HG03442 (cell line): ENCODE measurements at regions not wholly inside any gene's neighbourhood (a gene's known extent, or its start where the extent isn't known, plus 50 kb on each side); places are given as distances from the start of the nearest gene placed in this dataset.

Source experiments
- ATAC-seq: cut with Tn5 transposase; IDR thresholded peaks from one replicate; pipeline ENCODE4 v1.9.1; 2021; ENCODE audit warnings: mild to moderate bottlenecking, moderate library complexity; ENCODE audit not compliant: unreplicated experiment

GRCh38 chr4:128502818-128503527 is 215.4 kb upstream of the PGRMC2 start:
- ATAC-seq, result no peak

DNA sequence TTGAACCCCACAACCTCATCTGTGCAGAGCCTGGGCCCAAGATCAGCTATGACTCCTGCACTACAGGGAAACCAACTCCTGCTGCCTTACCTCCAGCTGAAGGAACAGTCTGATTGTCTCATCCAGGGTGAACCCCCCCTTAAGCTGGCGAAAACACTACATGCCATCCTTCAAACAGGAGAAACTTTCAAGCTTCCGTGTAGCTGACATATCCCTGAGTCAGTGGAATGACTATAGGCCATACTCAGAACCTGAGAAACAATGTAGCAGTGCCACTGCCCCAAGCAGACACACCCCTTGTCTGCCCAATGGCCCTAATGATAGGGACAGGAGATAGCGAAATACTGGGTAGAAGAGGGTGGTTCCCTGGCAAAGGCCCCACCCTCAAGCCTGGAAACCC is 213.6 kb upstream of the PGRMC2 start:
- no peak for ATAC-seq

DNA sequence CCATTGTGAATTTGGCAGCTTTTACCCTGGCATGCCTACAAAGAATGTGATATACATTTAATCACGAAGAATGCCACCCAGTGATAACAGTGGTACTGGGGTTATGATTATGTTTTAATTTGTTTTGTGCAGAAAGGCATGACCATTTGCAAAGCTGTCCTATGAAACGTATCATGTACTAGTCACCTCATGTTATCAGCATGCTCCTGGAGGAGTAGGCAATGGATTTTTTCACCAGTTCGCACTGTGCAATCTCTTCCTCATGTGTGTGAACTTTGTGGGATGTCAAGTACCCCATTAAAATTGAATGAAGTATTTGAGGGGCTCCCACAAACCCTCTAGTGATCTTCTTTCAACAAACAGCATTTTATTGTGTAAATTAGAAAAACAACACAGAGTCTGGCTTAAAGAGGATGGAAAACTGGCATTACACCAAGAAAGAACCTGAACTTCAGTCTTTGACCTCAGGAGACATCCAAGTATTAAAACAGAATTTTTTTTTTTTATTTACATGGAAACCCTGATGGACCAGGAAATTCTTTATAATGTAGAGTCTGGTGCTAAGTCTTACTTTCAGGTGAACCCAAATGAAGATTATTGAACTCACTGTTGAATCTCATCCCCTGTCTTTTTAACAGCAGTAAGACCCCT is 200.6 kb upstream of the PGRMC2 start:
- ATAC-seq, result no peak

- ATAC-seq, result no peak
Observed at GRCh38 chr4:128484896-128485295, 197.3 kb upstream of the PGRMC2 start.

GRCh38 chr4:128483816-128484215 is 196.2 kb upstream of the PGRMC2 start:
- no peak for ATAC-seq

DNA sequence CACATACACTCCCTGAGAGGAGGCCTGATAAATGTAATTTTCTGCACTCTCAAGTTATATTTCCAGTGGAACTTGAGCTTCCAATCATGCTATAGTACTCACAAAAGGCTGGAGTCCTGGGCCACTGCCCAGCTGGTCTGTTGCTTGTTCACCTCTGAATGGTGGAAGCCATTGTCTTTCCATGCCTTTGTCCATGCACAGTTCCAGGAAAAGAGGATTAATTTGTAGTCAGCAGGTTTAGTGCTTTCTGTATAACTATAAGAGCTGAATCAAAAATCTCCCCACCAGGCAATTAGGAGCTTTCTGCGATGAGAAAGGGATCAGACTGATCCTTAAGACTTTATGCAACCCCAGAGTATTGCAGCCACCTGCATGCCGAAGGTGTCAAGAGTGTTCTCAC is 195.4 kb upstream of the PGRMC2 start:
- no peak for ATAC-seq

DNA sequence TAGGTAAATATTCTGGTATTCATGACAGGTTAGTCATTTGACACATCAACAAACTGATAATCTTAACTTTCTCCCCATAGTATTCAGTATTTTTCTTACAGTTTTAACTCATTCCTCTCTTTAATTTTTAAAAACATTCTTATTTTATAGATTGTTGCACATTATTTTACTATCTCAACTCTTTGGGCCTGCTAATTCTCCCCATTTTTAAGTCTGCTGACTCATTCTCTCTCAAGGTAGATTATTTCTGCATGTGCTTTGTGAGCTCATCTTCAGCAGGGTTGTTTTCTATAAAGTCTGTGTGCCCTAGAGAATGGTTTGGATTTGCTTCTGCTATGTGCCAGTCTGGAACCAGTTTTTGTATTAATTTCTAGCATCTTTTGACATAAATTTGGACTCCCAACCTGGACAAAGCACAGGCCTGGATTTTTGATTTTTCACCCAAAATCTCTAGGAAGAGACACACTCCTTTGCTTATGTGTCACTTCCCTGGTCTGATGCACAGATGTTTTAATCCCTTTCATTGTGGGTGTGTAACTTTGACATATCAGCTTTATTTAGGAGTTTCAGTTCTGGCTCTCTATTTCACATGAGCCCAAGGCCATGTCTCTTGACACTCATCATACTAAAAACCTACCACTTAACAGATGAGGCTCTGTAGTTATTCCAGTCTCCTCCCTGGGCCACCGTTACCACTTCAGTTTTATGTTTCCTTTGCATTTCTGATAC is 194.3 kb upstream of the PGRMC2 start:
- no peak for ATAC-seq

- ATAC-seq, result no peak
Observed at GRCh38 chr4:128480945-128481344, 193.3 kb upstream of the PGRMC2 start.

- ATAC-seq, result no peak
Observed at GRCh38 chr4:128477540-128477939, 189.9 kb upstream of the PGRMC2 start.

GRCh38 chr4:128475597-128475996 is 188.0 kb upstream of the PGRMC2 start:
- no peak for ATAC-seq

DNA sequence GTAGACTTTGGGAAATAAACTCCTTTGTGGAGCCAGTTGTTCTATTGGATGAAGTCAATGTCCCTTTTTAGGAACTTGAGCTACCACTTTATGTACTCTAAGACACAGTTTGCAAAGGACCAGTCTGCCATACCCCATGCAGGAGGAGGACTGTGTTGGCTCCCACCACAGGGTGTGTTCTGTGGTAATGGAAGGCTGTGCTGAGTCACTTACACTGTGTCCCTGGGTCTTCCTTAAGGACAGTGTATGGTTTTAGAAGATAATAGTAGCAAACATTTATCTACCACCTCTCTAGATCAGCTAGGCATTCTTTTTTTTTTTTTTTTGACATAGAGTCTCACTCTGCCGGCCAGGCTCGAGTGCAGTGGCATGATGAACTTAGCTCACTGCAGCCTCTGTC is 184.0 kb upstream of the PGRMC2 start:
- no peak for ATAC-seq

DNA sequence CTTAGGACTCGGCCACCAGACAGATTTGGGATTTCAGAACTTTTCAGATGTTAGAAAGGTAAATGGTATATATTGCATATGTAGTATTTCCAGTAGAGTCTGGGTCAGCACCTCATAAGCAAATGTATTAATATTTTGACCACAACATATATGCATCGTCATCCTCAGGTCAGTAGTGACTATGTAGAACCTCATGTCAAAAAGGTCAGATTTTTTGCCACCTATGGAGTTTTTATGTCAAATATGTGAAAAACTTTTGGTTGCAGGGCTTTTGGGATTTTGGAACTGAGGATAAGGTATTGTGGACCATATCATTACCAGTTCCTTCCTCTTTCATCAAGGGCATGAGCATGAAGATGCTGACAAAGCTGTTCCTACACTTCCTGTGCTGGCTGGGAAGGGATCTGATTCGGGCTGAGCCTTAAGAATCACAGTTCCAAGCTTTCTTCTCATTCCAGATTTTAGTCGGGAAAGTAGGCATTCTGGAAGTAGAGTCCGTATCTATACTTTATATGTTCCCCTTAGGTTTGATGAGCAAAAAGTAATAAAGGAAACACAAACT is 183.0 kb upstream of the PGRMC2 start:
- ATAC-seq, result no peak

- ATAC-seq, result no peak
Observed at GRCh38 chr4:128468123-128468989, 180.7 kb upstream of the PGRMC2 start.

DNA sequence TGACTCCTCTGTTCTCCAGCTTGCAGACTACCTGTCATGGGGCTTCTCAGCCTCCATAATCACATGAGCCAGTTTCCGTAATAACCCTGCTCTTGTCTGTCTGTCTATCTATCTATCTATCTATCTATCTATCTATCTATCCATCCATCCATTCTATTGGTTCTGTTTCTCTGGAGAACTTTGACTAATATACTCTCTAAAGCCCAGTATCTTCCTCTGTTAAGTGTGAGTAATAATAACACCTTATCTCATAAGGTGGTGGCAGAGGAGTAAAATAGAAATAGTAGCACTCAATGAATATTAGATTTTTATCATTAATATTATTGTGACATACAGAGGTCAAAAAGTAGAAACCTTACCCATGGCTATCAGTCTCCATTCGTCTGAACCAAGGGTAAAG is 177.9 kb upstream of the PGRMC2 start:
- no peak for ATAC-seq

GRCh38 chr4:128463006-128463405 is 175.4 kb upstream of the PGRMC2 start:
- no peak for ATAC-seq

GRCh38 chr4:128462103-128462783 is 174.6 kb upstream of the PGRMC2 start:
- ATAC-seq, result no peak

- peak; percentile 87 for ATAC-seq
Observed at GRCh38 chr4:128461291-128462102, 173.9 kb upstream of the PGRMC2 start.

DNA sequence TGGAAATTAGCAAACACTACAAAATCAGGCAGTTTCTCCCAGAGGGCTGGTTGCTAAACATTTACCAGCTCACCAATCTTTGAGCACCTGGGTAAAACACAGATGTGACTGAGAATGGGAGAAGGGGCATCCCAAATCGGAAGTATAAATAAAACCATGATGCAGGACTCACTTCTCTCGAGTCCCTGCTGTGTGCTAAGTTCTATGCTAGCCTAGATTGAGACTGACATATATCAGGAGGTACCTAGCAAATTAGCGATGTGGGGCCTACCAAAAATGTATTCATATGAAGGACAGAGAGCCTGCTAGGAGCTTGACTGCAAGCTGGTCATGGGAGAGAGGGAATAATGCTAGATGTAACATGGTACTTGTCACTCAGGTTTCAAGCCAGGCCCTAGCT is 171.9 kb upstream of the PGRMC2 start:
- no peak for ATAC-seq

DNA sequence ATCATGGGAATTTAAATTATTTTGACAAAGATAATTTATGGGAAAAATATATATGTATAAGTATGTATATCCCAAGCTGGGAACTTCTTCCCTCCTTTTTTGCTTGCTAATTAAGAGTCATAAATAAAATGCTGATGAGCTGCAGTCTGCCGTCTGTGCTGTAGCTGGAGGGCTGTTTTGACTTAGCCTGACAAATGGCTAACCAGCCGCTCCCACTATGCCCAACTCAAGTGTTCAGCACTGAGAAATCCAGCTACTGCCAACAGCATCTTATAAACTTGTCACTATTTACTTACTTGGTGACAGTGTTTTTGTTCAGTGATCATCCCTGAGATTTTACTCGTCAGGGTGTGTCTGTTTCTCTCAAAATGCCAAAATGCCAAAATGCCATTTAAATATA is 171.2 kb upstream of the PGRMC2 start:
- ATAC-seq, result no peak
